ENCODE measurements at regions not wholly inside any gene's neighbourhood (a gene's known extent, or its start where the extent isn't known, plus 50 kb on each side); places are given as distances from the start of the nearest gene placed in this dataset.

- no TSS peak for BruUV-seq (replicated peaks)
- Histone ChIP-seq H3K79me2 (ENCODE audit: low read depth) (no peaks in the 10 kb centered on the region), H3K9me3 (ENCODE audit: insufficient read depth, low read depth) (no peaks in the 10 kb centered on the region), H3K4me1 (replicated peaks; ENCODE audit: insufficient read depth) (no peaks in the 10 kb centered on the region), H3K27me3 (ENCODE audit: insufficient read depth, low read depth) (no peaks in the 10 kb centered on the region), H4K20me1 (ENCODE audit: insufficient read depth) (no peaks in the 10 kb centered on the region), H3K4me3 (no peak overlapping the region), H3K36me3 (ENCODE audit: low read depth) (no peaks in the 10 kb centered on the region), H3K9me2 (ENCODE audit: insufficient read depth) (no peaks in the 10 kb centered on the region), H2AFZ (no peak overlapping the region), H3K4me2 (no peak overlapping the region), H3K27ac (no peak overlapping the region), H3F3A (ENCODE audit: insufficient read depth, low read depth) (no peaks in the 10 kb centered on the region)
- ChIA-PET POLR2A (ENCODE audit: unreplicated experiment) (no interaction called here), CTCF (no interaction called here)
- DNase-seq = no peak
- intact Hi-C loops (cut with micrococcal nuclease; ENCODE audit: unreplicated experiment) = no loop called here
- TF ChIP-seq CTCF (conservative IDR thresholded peaks at IDR 0.05) (no peak), EZH2 (IDR thresholded peaks at IDR 0.05; ENCODE audit: low read depth) (no peak)
Observed at GRCh38 chr5:32932241-32932935, 221.3 kb downstream of the NPR3 start.

GRCh38 chr5:32933692-32934091 is 222.6 kb downstream of the NPR3 start:
- H3K36me3 ChIP-seq (ENCODE audit: low read depth) = no peaks in the 10 kb centered on the region
- no TSS peak for BruUV-seq (replicated peaks)
- no peak for TF ChIP-seq EZH2 (IDR thresholded peaks at IDR 0.05; ENCODE audit: low read depth)
- no peak for TF ChIP-seq CTCF (conservative IDR thresholded peaks at IDR 0.05)
- no peaks in the 10 kb centered on the region for H3K79me2 ChIP-seq (ENCODE audit: low read depth)
- no peak overlapping the region for H3K4me2 ChIP-seq
- ChIA-PET POLR2A (ENCODE audit: unreplicated experiment) (no interaction called here), CTCF (no interaction called here)
- H3K27ac ChIP-seq = no peak overlapping the region
- no peaks in the 10 kb centered on the region for H3K9me3 ChIP-seq (ENCODE audit: insufficient read depth, low read depth)
- H3K27me3 ChIP-seq (ENCODE audit: insufficient read depth, low read depth) = no peaks in the 10 kb centered on the region
- no peaks in the 10 kb centered on the region for H3K9me2 ChIP-seq (ENCODE audit: insufficient read depth)
- no peaks in the 10 kb centered on the region for H3F3A ChIP-seq (ENCODE audit: insufficient read depth, low read depth)
- DNase-seq = no peak
- no peaks in the 10 kb centered on the region for H4K20me1 ChIP-seq (ENCODE audit: insufficient read depth)
- intact Hi-C loops (cut with micrococcal nuclease; ENCODE audit: unreplicated experiment) = no loop called here
- H3K4me3 ChIP-seq = no peak overlapping the region
- H3K4me1 ChIP-seq (replicated peaks; ENCODE audit: insufficient read depth) = no peaks in the 10 kb centered on the region
- H2AFZ ChIP-seq = no peak overlapping the region

GRCh38 chr5:32934529-32934928 is 223.4 kb downstream of the NPR3 start:
- ChIA-PET CTCF (no interaction called here), POLR2A (ENCODE audit: unreplicated experiment) (no interaction called here)
- H3K9me3 ChIP-seq (ENCODE audit: insufficient read depth, low read depth) = no peaks in the 10 kb centered on the region
- no peak for DNase-seq
- no peaks in the 10 kb centered on the region for H3K79me2 ChIP-seq (ENCODE audit: low read depth)
- no TSS peak for BruUV-seq (replicated peaks)
- H3K36me3 ChIP-seq (ENCODE audit: low read depth) = no peaks in the 10 kb centered on the region
- intact Hi-C loops (cut with micrococcal nuclease; ENCODE audit: unreplicated experiment) = no loop called here
- H2AFZ ChIP-seq = no peak overlapping the region
- TF ChIP-seq EZH2 (IDR thresholded peaks at IDR 0.05; ENCODE audit: low read depth) = no peak
- TF ChIP-seq CTCF (conservative IDR thresholded peaks at IDR 0.05) = no peak
- no peaks in the 10 kb centered on the region for H3K9me2 ChIP-seq (ENCODE audit: insufficient read depth)
- H3K4me2 ChIP-seq = no peak overlapping the region
- H4K20me1 ChIP-seq (ENCODE audit: insufficient read depth) = no peaks in the 10 kb centered on the region
- H3F3A ChIP-seq (ENCODE audit: insufficient read depth, low read depth) = no peaks in the 10 kb centered on the region
- no peak overlapping the region for H3K4me3 ChIP-seq
- H3K4me1 ChIP-seq (replicated peaks; ENCODE audit: insufficient read depth) = no peaks in the 10 kb centered on the region
- H3K27ac ChIP-seq = no peak overlapping the region
- no peaks in the 10 kb centered on the region for H3K27me3 ChIP-seq (ENCODE audit: insufficient read depth, low read depth)
